Esophagus mucosa (tissue), 1 donor: ENCODE measurements at regions not wholly inside any gene's neighbourhood (a gene's known extent, or its start where the extent isn't known, plus 50 kb on each side); places are given as distances from the start of the nearest gene placed in this dataset.

Source experiments
- ATAC-seq: fragments of 200-7000 bp; cut with Tn5 transposase; one replicate; pipeline ENCODE4 v1.9.1; 2020
- donor health status: DM: yes; HTN: yes; CAD: no.

- ATAC-seq = no peak
Observed at GRCh38 chr17:12537436-12537835, 128.3 kb upstream of the MYOCD start.

GRCh38 chr17:12538003-12538402, 127.7 kb upstream of the MYOCD start:
- no peak for ATAC-seq

GRCh38 chr17:12545877-12546513, 119.7 kb upstream of the MYOCD start:
- ATAC-seq = no peak

- no peak for ATAC-seq
Observed at GRCh38 chr17:12546983-12547382, 118.7 kb upstream of the MYOCD start.

- ATAC-seq = no peak
Observed at GRCh38 chr17:12547831-12548230, 117.9 kb upstream of the MYOCD start.

- no peak for ATAC-seq
Observed at GRCh38 chr17:12548558-12548957, 117.1 kb upstream of the MYOCD start.

- ATAC-seq = no peak
Observed at GRCh38 chr17:12549499-12550041, 116.1 kb upstream of the MYOCD start.

- no peak for ATAC-seq
Observed at GRCh38 chr17:12553625-12554024, 112.1 kb upstream of the MYOCD start.

- ATAC-seq = no peak
Observed at GRCh38 chr17:12554251-12554650, 111.4 kb upstream of the MYOCD start.

GRCh38 chr17:12566291-12566690, 99.4 kb upstream of the MYOCD start:
- no peak for ATAC-seq

- no peak for ATAC-seq
Observed at GRCh38 chr17:12567077-12568053, 98.3 kb upstream of the MYOCD start.

- ATAC-seq = no peak
Observed at GRCh38 chr17:12568358-12569251, 97.1 kb upstream of the MYOCD start.

- ATAC-seq = no peak
Observed at GRCh38 chr17:12571606-12572005, 94.1 kb upstream of the MYOCD start.

GRCh38 chr17:12574525-12574924, 91.2 kb upstream of the MYOCD start:
- ATAC-seq = no peak

GRCh38 chr17:12575641-12576040, 90.0 kb upstream of the MYOCD start:
- ATAC-seq = no peak

GRCh38 chr17:12579288-12579687, 86.4 kb upstream of the MYOCD start:
- no peak for ATAC-seq

- ATAC-seq = no peak
Observed at GRCh38 chr17:12580640-12581039, 85.0 kb upstream of the MYOCD start.

- ATAC-seq = no peak
Observed at GRCh38 chr17:12584727-12585126, 81.0 kb upstream of the MYOCD start.

- no peak for ATAC-seq
Observed at GRCh38 chr17:12588531-12588930, 77.2 kb upstream of the MYOCD start.

GRCh38 chr17:12590417-12590816, 75.3 kb upstream of the MYOCD start:
- no peak for ATAC-seq

GRCh38 chr17:12591021-12591735, 74.5 kb upstream of the MYOCD start:
- ATAC-seq = no peak

- ATAC-seq = no peak
Observed at GRCh38 chr17:12592941-12593340, 72.7 kb upstream of the MYOCD start.
